ENCODE measurements at regions not wholly inside any gene's neighbourhood (a gene's known extent, or its start where the extent isn't known, plus 50 kb on each side); places are given as distances from the start of the nearest gene placed in this dataset.
"Not testable (repeated sequence)": the region's sequence is repeated elsewhere in the genome, so short reads cannot be mapped to it uniquely, and the experiment has no call there.

GRCh38 chr2:204144492-204144891, 207.9 kb downstream of the ICOS start:
- no peak for TF ChIP-seq CTCF (IDR thresholded peaks at IDR 0.05)
- Histone ChIP-seq H3K36me3 (no peaks in the 10 kb centered on the region), H3K9me3 (no peaks in the 10 kb centered on the region), H3K4me3 (no peak overlapping the region), H3K27ac (no peak overlapping the region), H3K4me1 (no peaks in the 10 kb centered on the region), H3K27me3 (no peaks in the 10 kb centered on the region)
- no peak for DNase-seq
- intact Hi-C loops (cut with DNase I), result no loop called here
- no peak for ATAC-seq
- 80 to 92% methylated on average over 3 of the region's 3 CpGs for WGBS, 2 donors
- no peak for FAIRE-seq

GRCh38 chr2:204145263-204145751, 208.7 kb downstream of the ICOS start:
- Histone ChIP-seq H3K4me1 (no peaks in the 10 kb centered on the region), H3K27me3 (no peaks in the 10 kb centered on the region), H3K36me3 (no peaks in the 10 kb centered on the region), H3K27ac (peak overlapping the region in 1 of 4 donors; percentile 41), H3K9me3 (no peaks in the 10 kb centered on the region), H3K4me3 (peak overlapping the region; percentile 9 to 50 (median 18))
- peak; percentile 84 to 98 (median 93) for TF ChIP-seq CTCF (IDR thresholded peaks at IDR 0.05)
- ATAC-seq, result peak; percentile 95 to 100 (median 99)
- 6% methylated on average over 13 of the region's 13 CpGs for WGBS, 2 donors
- DNase-seq, result peak; percentile 56 to 89 (median 78)
- peak; percentile 56 for FAIRE-seq
- intact Hi-C loops (cut with DNase I), result no loop called here

- H3K27ac ChIP-seq, result peak overlapping the region in 1 of 4 donors; percentile 41
Observed at GRCh38 chr2:204145791-204146190, 209.2 kb downstream of the ICOS start.

GRCh38 chr2:204147040-204147439, 210.5 kb downstream of the ICOS start:
- intact Hi-C loops (cut with DNase I); ATAC-seq; FAIRE-seq; H3K36me3 ChIP-seq; H3K9me3 ChIP-seq; H3K4me3 ChIP-seq; H3K27me3 ChIP-seq; DNase-seq; H3K27ac ChIP-seq; H3K4me1 ChIP-seq: not testable (repeated sequence)
- 83 to 98% methylated on average over 2 of the region's 2 CpGs for WGBS, 2 donors

More at GRCh38 chr2:204145791-204146190, 209.2 kb downstream of the ICOS start:
- WGBS, 2 donors, result 16 to 25% methylated on average over 8 of the region's 8 CpGs
- intact Hi-C loops (cut with DNase I), result no loop called here
- DNase-seq, result no peak
- Histone ChIP-seq H3K4me1 (no peaks in the 10 kb centered on the region), H3K4me3 (peak overlapping the region; percentile 9 to 50 (median 18)), H3K9me3 (no peaks in the 10 kb centered on the region), H3K36me3 (no peaks in the 10 kb centered on the region), H3K27me3 (no peaks in the 10 kb centered on the region)
- no peak for TF ChIP-seq CTCF (IDR thresholded peaks at IDR 0.05)
- peak; percentile 45 to 65 (median 49) for ATAC-seq
- no peak for FAIRE-seq

- Histone ChIP-seq H3K36me3 (no peaks in the 10 kb centered on the region), H3K27me3 (no peaks in the 10 kb centered on the region), H3K4me3 (no peak overlapping the region), H3K27ac (no peak overlapping the region), H3K4me1 (no peaks in the 10 kb centered on the region), H3K9me3 (no peaks in the 10 kb centered on the region)
- intact Hi-C loops (cut with DNase I), result no loop called here
- TF ChIP-seq CTCF (IDR thresholded peaks at IDR 0.05), result no peak
- 48 to 49% methylated on average over 7 of the region's 7 CpGs for WGBS, 2 donors
- FAIRE-seq (no peak), DNase-seq (peak in 3 of 6 donors; percentile 9 to 31 (median 13)), ATAC-seq (peak in 3 of 4 donors; percentile 39 to 84 (median 82))
Observed at GRCh38 chr2:204150721-204151120, 214.2 kb downstream of the ICOS start.

Data from pancreas (tissue), 10 donors.